IPS-NIHi7 (cell line): ENCODE measurements at regions not wholly inside any gene's neighbourhood (a gene's known extent, or its start where the extent isn't known, plus 50 kb on each side); places are given as distances from the start of the nearest gene placed in this dataset.
"Not testable (repeated sequence)": the region's sequence is repeated elsewhere in the genome, so short reads cannot be mapped to it uniquely, and the experiment has no call there.

Source experiments
- DNase-seq: peaks from one replicate; pipeline ENCODE4 v3.0.0; 2012; ENCODE audit warnings: mixed read lengths; ENCODE audit errors: extremely low spot score

DNA sequence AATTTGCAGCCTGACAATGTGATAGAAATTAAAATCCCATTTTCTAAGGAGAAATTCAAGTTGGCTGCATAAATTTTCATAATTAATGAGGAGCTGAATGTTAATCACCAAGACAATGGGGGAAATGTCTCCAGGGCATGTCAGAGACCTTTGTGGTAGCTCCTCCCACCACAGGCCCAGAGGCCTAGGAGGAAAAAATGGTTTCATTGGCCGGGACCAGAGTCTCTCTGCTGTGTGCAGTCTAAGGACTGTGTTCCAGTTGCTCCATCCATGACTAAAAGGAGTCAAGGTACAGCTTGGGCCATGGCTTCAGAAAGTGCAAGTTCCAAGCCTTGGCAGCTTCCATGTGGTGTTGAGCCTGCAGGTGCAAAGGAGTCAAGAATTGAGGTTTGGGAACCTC is 187.6 kb upstream of the FRG1 start:
- DNase-seq, result not testable (repeated sequence)

DNA sequence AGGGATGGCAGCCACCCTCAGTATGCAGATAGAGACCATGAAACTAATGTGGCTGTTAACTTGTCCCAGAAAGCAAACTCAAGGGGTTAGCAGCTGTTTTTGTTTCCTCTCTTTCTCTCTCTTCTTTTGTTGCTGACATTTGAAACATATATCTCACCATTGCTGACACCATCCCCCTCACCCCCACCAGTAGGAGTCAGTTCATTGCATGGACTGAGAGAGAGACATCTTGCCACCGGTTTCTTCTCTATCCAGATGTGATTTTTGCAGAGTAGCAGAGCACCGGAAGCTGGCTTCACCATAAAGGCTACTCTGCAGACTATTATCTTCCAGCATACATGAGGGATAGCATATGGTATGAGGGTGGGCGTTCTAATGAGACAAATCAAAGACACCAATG is 177.1 kb upstream of the FRG1 start:
- no peak for DNase-seq

DNA sequence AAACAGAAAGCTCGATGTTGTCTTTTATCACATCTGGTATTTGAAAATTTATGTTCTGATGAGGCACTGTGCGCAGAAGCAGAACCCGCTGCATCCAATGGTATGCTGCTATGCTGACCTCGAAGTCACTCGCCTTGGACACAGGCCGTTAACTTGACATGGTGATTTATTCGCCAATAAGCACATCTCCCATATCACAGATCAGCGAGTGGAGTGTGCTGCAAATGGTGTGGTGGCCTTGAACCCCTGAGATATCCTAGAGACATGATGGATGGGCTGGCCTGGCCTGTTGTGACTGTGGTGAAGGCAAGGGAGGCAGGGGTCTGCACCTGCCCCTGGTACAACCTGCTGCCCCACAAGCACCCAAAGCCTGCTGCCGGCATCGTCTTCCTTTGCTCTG is 175.4 kb upstream of the FRG1 start:
- no peak for DNase-seq

DNA sequence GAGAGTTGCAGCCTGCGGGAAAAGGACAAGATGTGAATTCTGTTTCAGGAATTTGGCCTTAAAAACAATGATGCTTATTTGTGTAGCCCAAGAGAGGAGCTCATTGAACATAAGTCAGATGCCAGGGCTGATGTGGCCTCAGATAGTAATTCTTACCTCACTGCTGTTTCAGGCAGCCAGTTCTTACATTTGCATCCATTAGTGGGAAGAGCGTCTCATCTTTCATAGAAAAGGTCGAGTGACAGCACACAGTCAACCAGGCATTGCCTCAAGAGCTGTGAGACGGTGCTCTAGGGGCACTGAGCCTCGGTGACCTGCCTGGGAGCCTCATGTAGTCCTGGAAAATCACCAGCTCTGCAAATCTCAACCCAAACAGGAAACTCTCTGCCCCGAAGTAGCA is 174.9 kb upstream of the FRG1 start:
- DNase-seq, result no peak

DNA sequence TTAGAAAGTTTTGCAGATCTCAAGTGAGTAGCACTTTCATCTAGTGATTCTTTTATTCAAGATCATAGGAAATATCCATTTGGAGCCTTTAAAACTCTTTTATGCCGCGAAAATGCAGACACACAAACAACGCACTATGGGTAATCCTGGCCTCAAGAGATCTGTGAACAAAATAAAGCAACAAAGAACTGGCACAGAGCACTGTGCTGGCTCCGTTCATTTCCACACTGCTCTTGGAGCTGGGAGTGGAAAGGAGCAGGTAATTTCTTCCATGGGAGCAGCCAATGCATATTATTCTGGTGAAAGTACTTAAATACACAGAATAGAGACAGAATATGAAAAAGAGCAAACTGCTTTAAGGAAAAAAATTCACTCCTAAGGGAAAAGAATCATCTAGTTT is 172.7 kb upstream of the FRG1 start:
- DNase-seq, result no peak

DNA sequence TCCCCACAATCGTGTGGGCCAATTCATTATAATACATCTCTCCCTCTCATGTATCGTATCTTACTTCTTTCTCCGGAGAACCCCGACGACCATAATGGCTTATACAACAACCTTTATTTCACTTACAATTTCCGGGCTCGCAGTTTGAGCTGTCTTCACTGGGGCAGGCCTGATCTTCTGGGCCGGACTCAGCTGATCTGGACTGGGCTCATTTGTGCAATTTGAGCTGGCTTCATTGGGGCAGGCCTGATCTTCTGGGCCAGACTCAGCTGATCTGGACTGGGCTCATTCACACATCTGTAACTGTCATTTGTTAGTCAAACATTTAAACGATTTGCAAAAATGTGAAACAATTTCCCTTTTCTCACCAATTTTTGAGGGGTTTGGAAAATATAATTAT is 171.5 kb upstream of the FRG1 start:
- peak; percentile 33 for DNase-seq

DNA sequence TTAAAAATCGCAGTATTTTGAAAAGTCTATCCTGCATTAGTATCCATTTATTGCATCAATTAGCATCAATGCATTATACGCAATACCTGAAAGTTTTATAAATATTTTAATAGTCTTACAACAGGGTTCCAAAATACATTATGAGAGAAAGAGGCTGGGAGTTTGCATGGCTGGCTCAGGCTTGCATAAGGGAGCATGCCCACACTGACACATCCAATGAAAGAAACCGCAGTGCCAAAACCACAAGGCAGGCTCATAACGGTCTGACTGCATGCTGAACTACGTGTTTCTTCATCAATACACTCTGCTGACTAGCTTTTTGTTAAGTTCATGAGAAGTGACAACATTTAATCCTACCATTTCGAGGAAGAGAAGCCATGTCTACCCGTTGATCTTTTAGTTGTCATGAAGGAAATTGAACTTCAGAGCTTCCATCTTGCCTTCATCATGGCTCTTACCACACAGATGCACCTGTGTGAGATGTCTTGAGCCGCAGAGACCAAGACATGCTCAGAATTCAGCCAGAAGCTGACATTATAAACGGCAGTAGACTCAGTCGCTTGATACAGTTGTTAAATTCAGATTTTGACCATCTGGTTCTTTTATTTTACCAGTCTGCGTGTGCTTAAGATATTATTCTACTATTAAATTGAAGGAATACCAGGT is 168.8 kb upstream of the FRG1 start:
- no peak for DNase-seq

DNA sequence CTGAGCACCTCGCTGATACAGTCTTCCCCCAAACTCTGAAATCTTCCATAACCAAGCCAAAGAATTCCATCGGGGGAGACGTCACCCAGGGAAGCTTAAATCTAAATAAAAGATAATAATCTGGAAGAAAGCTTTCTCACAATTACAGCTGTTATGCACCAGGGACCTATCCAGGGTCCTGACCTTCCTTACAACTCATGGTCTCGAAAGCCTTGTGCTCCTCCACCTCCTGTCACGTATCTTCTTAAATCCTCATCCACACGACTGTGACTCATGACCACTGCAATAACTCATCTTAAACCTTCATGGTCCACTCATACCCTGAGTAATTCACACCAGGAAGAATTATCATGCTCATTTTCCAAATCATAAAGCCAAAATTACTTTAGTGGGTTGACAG is 166.8 kb upstream of the FRG1 start:
- DNase-seq, result peak; percentile 38

DNA sequence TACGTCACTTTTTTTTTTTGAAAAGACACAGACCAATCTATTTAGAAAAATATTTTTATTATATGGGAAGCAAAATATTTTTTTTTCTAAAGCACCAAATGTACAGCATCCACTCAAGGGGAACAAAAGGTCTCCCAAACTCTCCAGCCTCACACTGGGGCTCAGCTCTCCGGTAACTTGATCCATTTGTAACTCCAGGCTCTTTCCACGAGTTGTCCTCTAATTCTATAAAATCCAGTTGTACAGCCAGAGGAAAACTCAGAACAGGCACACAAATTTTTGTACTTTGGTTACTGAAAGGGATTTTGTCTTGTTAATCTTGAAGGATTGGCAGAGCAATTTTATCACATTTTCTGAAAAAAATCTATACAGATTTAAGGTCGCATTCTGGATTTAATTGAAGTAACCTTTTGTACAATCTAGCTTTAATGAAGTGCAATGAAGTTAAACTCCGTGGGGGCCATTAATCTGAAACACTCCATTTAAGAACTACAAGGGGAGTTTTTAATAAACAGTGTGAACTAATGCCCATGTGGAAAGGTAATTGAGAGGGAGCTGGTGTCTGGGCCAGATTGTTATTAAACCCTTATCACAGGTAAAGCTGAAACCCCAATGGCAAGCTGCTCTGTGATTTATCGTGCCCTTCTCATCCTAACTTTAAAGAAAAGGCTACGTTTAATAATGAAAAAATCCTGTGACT is 161.2 kb upstream of the FRG1 start:
- DNase-seq, result no peak

DNA sequence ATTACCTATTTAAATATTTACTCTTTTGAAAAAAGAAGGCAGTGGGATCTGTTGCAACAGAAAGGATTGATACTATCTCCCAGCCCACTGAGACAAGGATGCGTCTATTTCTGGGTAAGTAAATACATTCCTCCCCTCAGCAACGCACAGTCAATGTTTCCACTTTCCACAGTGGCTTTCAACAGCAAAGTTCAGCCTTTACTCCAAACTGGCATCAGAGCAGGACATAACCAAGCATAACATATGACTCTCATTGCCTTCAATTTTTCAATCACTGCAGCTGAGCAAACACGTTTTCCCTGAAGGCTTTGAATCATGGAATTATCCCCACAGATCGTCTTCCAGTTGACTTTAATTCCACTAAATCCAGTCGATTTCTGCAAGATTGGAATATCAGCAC is 160.3 kb upstream of the FRG1 start:
- no peak for DNase-seq

DNA sequence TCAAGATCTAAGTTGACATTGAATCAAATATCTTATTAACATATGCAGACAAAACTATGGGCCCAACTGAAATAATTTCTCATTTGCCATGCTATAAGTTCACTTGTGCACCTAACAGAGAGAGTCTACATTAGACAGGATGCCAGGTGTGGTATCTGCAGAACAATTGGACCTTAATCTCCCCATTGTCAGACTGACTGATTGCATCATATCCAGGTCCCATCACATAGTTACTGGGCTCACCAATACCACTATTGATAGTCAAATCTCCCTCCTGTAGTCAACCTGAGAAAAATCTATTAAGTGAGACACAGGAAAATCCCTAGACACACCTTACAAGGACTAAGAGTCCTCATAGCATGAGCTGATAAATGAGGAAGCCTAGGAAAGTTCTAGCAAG is 156.0 kb upstream of the FRG1 start:
- DNase-seq, result no peak

DNA sequence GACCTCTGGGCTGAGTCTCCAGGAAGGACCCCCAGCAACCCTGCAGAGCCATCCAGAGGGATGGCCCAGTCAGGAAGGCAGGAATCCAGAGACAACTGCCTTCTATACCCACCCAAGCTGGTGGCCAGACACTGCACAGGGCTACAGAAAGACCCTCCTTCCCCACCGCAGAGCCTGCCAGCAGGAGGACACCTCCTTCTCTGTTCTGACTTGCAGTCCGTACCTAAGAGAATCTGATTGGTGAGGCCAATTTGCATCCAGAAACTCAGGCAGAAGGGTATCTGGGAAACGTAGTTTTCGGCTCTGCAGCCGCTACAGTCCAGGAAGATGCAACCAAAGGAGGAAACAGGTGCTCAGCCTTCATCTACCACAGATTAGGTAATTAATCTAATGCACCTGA is 155.4 kb upstream of the FRG1 start:
- peak; percentile 68 for DNase-seq

DNA sequence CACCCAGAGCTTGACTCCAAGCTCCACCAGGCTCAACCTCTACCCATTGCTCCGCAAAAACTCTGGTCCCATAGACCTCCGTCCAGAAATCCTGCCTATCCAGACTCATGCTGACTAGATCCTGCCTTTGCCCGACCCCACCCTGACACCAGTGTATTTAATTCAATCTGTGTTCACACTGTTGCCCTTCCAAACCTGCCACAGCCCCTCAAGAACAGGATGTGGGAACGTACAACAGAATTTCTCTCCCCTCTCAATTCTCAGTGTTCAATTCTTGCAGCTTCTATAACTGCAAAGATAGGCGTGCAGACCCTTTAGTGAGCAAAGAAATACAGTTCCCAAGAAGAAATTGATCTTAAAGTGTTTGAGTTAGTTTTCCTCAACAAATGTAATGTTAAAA is 154.2 kb upstream of the FRG1 start:
- DNase-seq, result no peak

DNA sequence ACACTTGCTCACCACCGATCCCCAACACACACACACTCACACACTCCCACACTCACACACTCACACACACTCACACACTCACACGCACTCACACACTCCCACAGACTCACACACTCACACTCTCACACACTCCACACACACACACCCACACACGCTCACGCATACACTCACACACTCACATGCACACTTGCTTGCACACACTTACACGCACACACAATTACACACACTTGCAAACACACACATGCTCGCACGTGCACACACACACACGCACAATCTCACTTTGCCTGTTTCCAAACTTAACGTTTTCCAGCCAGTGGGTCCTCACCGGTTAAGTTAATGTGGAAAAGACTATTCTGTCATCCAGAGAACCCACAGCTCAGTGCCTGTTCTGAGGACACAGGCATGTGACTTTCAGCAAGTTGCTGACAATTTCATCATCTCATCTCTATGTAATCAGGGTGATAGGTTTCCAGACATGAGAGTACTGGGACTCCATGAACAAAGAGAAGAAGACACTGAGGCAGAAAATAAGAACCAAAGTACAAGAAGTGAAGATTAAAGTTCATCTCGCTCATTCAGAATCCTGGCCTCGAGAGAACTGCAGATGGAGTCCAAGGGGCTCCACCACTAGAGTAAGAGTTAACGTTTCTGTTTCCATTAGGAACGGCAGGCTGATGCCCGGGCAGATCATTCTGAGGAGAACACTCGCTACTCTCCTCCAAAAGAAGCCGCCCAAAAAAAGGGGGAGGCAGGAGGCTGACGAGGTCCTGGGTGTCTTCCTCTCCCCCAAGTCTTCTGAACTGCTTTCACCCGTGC is 153.2 kb upstream of the FRG1 start:
- no peak for DNase-seq

DNA sequence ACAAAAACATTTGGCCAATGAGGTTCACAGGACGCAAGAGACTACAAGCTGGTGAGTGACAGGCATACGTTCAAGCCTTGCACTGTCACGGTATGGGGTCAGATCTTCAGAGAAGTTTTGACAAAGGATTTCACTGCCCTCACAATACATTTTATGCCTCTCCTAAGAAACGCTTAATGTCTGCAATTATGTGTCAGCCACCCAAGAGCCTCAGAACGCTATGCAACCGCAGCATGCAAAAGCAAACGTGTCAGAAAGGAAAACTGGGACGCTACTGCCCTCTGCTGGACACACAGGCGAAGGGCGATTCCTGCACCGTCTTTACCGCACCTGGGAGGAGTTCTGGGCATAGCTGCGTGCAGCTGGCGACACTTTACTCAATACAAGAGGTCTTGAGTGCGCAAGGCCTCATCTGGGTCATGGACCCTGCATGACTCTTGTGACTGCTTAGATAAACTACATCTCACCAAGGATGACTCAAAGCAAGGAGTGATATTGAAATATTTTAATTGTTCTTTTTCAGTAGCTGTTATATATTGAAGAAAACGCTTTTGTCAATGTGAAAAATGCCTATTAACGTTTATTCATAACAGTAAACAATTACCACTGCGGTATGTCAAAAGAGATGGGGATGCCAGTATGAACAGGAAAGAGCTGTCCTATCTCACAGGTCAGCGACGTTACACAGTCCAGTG is 147.6 kb upstream of the FRG1 start:
- DNase-seq, result peak; percentile 85

DNA sequence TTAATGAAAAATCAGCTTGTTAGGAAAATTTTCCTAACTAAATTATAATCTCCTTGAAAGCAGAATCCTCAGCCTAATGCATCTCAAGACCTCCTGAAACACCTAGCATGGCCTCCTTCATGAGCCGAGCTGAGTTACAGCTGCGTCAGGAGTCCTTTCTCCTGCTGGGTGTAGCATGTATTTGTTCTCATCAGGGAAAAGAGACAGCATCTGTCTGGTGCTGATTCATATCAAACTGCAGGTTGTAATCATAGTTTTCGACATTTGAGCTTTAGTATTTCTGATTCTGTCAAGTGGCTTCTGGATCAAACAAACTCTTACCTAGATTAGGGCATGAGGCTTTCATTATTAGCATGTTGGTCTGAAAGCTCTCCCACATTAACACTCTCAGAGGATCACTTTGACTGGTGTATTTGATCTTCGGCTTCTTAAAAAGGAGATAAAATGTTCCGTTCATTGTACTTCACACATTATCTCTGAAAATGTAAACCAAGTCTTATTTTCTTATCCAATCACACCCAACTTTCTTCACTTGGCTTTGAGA is 140.1 kb upstream of the FRG1 start:
- DNase-seq, result no peak

DNA sequence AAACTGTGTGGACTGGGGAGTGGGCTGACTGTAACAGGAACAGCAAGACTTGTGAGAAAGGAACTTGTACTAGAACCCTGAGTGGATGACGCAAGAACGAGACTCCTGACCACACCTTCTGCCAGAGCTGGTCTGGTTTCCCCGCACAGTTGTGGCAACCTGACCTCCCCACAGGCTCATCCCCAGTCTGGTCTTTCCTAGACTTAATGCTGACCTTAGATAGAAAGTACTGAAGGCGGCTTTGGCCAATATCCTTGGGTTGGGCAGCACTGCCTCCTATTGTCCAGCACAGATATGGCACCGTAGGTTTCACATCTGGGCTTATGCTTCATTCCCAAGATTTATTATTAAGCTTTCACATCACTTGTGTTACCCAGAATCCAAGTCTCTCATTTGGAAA is 137.8 kb upstream of the FRG1 start:
- DNase-seq, result peak; percentile 65

DNA sequence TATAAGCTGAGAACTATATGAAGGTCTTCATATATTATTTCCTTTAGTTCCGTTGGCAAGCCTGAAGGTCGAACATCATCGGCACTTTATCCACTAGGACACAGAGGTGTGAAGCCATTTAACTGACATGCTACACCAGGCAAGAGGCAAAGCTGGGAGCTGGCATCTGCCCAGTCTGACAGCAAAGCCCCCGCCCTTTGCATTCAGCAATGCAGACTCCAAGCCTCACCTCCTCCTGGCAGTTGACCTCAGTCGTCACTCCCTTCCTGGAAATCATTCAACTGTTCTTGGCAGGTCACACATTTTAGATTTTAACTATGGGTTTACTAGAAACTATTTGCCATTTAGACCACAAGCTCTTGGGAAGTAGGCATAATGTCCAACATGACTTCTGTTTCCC is 135.8 kb upstream of the FRG1 start:
- no peak for DNase-seq

DNA sequence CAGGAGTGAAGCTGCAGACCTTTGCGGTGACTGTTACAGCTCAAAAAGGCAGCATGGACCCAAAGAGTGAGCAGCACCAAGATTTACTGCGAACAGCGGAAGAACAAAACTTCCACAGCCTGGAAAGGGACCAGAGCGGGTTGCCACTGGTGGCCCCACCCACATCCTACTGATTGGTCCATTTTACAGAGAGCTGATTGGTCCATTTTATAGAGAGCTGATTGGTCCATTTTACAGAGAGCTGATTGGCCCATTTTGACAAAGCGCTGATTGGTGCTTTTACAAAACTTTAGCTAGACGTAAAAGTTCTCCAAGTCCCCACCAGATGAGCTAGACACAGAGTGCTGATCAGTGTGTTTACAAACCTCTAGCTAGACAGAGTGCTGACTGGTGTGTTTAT is 134.2 kb upstream of the FRG1 start:
- no peak for DNase-seq

DNA sequence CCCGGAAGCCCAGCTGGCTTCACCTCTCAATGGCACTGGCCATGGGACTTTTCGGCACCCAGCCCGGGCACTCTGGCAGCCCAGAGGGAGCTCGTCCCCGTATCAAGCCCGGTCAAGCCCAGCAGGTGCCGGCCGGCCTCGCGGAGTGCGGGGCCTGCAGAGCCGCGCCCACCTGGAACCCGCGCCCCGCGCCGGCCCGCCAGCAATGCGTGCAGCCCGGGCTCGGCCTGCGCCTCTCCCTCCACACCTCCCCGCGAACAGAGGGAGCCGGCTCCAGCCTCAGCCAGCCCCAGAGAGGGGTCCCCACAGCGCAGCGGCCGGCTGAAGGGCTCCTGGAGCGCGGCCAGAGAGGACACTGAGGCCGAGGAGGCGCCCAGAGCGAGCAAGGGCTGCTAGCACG is 133.6 kb upstream of the FRG1 start:
- no peak for DNase-seq

DNA sequence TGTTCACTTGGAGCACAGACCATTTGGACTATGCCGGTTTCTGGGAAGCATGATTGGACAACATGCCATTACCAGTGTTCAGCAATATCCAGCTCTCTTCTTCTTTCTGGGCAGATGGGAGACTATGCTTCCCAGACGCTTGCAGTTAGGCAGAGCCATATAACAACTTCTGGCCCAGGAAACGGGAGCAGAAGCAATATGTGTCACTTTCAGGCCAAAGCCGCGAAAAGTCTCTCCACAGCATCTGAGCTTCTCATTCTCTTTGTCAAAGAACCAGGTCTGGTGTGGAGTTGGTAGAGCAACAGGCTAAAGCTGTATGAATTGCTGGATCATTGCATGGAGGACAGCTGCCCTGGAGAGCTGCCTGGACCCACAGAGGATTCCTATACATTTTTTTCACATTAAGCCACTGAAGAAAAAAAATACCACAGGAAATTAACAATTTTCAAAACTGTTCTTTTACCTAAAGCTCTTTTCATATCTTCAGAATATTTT is 131.4 kb upstream of the FRG1 start:
- DNase-seq, result no peak

DNA sequence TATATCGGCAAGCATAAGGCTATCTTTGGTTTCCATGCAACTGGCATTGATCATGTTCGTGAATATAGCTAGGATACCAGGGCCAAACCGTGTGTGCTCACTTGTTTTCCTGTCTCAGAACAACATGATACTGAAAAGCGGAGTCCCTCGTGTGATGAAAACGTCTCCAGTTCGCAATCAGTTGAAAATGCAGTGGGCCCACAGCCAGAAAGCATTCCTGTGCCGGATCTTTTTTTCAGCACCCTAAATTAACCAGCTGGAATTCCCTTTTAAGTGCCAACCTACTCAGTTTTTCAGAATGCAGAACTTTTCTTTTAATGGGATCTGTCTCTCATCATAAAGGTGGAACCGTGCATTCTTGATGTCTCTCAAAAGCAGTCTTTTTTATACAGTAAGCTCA is 130.8 kb upstream of the FRG1 start:
- DNase-seq, result no peak
